GM12878 (cell line): ENCODE measurements at regions not wholly inside any gene's neighbourhood (a gene's known extent, or its start where the extent isn't known, plus 50 kb on each side); places are given as distances from the start of the nearest gene placed in this dataset.

Source experiments
- CTCF ChIP-seq, 3 experiments: IDR thresholded peaks in 2 of 3; conservative IDR thresholded peaks in 1 of 3; 2 replicates each; pipeline ENCODE4 v1.5.1; 2011; ENCODE audit warnings: low read depth in 3 of 3, low read length in 3 of 3, mild to moderate bottlenecking in 3 of 3, control low read depth in 2 of 3, moderate library complexity in 2 of 3, inconsistent platforms in 1 of 3, mixed read lengths in 1 of 3; ENCODE audit not compliant: control insufficient read depth in 2 of 3, insufficient read depth in 1 of 3; ENCODE audit errors: extremely low read depth in 1 of 3
- EP300 ChIP-seq, 2 experiments: fragments of 150-350 bp in 1 of 2; IDR thresholded peaks; 2 replicates each; pipeline ENCODE4 v1.6.1; 2011 to 2012; ENCODE audit warnings: low read depth in 2 of 2, low read length in 2 of 2, borderline replicate concordance in 1 of 2, improper control_type of control experiment in 1 of 2, inconsistent platforms in 1 of 2; ENCODE audit not compliant: control insufficient read depth in 1 of 2

DNA sequence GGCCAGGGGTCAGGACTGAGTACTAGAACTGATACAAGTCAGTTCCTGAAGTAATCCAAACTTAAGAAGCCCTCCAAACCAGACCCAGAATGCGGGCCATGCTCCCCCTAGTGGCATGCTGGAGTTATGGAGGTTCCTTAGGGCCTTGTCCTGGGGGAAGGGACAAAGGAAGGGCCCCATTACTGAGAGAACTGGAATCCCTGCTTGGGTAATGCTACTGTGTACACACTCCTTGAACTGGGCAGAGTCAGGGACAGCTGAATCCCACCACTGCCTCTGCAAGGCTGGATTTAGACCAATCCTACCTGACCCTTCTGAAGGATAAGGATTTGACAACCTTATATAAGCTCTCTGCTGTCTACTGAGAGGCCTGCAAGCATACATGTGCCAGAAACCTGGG, 97.3 kb upstream of the AKIP1 start:
- TF ChIP-seq EP300 (IDR thresholded peaks at IDR 0.05; ENCODE audit: borderline replicate concordance in 1 of 2, control insufficient read depth in 1 of 2, low read depth in 2 of 2, low read length in 2 of 2) = no peak
- TF ChIP-seq CTCF (IDR thresholded peaks at IDR 0.05 in 2 of 3, conservative IDR thresholded peaks at IDR 0.05 in 1 of 3; ENCODE audit: control insufficient read depth in 2 of 3, extremely low read depth in 1 of 3, insufficient read depth in 1 of 3, low read depth in 3 of 3, low read length in 3 of 3) = peak; percentile 80 to 96 (median 89)
